COR-L47 (cell line): ENCODE measurements at regions not wholly inside any gene's neighbourhood (a gene's known extent, or its start where the extent isn't known, plus 50 kb on each side); places are given as distances from the start of the nearest gene placed in this dataset.

Experiments used
- DNase-seq: peaks from one replicate; lab custom pipeline; 2025; lab: John Stamatoyannopoulos, UW

DNA sequence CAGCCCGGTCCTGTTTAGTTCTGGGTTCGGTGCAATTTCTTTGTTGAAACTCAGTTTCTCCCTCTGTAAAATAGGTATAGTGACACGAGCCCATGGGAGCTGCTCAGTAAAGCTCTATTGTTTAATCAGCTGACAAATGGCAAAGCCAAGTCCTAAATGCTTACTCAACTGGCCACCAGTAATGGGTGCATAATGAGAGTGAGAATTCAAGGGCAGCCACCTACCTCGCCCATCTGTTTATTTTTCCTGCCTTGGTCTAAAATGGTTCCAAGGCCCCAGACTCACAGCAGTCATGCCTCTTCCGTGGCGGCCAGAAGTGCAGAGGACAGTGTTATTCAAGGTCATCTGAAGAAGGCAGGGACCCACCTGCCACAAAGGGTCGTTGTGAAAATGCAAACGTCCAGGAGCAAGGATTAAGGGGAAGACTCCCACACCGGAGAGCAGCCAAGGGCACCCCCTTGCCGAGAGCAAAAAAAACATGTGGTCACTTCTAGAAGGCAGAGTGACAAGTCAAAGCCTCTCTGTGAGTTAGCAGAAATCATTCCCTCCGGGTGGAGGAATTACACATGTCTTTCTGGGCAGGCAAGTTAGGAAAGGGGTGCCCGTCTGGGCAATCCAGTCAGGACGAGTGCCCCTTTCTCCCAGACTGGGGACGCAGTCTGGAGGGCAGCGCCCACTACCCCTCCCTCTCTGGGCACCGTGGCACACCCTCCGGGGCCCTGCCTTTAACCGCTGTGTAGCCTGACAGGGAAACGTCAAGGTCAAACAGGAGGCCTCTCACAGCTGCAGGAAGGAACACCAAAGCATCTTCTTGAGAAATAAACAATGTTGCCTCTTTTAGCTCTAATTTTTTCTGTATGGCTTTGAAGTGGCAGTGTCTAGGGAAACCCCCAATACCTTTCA is 186.2 kb downstream of the FOXO1 start:
- no peak for DNase-seq

DNA sequence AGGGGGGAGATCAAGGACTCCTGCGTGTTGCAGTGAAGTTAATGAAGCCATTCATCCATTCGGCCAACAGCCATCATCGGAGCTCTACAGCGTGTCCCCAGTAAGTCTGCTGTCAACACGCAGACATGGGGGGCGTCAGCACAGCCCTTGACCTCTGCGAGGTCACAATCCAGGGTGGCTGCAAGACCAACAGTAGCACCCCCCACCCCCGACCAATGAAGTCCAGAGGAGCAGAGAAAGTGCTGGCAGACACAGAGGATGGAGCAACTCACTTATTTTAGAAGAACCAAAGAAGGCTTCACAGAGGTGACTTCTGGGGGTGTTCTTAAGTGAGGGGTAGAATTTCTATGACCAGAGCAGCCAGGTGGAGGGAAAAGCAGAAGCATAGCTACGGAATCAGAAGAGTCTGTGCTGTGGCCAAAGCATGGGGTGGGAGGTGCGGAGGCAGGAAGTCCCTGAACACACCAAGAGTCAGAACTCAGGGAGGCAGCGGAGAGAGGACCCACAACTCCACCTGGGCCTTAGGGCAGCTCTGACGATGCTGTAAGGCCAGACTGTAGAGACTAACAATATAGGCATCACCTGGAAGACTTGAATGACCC is 185.4 kb downstream of the FOXO1 start:
- DNase-seq = no peak

DNA sequence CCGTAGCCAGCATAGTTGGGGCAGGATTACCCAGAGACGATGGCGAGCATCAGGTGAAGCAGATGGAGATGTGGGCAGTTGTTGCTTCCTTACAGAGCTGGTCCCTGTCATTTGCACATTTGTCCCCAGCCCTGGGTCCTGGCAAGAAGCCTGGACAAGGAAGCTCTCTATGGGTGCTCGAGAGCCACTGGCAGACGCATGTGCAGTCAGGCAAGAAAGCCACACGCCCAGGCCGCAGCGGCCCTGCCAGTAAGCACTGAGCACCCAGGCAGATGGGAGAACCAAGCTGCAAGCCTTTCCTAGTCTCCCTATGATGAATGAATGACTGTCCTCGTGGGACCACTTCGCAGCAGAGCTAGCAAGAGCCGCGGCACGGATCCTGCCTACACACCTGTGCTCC is 182.8 kb downstream of the FOXO1 start:
- no peak for DNase-seq

DNA sequence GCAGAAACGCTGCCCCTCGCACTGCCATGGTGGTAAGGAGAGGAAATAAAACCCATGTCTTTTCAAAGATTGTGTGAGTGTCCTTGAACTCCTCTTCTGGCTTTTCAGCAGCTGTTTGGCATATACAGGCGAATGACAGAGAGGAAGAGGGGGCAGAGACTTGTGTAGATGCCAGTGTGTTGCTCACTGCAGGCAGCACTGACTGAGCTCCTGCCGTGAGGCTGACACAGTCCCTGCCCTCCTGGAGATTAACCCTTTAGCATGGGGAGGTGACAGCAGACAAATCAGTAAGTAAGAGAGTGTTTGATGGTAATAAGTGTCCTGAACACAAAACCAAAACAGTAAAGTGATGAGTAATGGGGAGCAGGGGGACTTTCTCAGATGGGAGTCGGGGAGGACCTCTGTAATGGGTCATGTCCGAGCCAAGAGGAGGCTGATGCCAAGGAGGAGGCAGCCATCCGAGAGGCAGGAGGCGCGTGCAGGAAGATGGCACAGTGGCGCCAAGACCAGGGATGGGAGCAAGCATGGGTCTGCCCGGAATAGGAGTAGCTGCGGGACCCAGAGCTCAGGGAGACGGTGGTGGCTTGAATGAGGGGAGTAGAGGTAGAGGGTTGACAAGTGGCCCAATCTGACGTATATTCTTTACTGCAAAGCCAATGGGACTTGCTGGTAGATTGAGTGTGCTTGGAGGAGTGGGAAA is 182.2 kb downstream of the FOXO1 start:
- no peak for DNase-seq

DNA sequence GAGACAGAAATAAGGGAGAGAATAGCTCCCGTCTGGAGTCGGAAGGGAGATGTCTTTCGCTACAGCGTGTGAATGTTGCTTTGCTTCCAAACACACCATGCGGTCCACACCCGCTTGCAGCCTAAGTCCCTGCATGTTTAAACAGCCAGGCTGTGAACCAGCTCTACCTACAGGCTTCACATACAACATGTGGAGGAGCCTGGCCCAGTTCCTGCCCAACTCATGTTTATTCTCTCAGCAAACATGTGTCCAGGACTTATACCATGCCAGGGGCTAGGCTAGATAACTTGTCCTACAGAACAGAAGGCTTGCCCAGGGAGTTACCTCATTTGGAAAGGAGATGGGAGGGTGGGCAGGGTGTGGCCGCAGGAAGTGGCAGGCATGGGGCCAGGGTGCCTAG is 181.5 kb downstream of the FOXO1 start:
- DNase-seq = no peak

DNA sequence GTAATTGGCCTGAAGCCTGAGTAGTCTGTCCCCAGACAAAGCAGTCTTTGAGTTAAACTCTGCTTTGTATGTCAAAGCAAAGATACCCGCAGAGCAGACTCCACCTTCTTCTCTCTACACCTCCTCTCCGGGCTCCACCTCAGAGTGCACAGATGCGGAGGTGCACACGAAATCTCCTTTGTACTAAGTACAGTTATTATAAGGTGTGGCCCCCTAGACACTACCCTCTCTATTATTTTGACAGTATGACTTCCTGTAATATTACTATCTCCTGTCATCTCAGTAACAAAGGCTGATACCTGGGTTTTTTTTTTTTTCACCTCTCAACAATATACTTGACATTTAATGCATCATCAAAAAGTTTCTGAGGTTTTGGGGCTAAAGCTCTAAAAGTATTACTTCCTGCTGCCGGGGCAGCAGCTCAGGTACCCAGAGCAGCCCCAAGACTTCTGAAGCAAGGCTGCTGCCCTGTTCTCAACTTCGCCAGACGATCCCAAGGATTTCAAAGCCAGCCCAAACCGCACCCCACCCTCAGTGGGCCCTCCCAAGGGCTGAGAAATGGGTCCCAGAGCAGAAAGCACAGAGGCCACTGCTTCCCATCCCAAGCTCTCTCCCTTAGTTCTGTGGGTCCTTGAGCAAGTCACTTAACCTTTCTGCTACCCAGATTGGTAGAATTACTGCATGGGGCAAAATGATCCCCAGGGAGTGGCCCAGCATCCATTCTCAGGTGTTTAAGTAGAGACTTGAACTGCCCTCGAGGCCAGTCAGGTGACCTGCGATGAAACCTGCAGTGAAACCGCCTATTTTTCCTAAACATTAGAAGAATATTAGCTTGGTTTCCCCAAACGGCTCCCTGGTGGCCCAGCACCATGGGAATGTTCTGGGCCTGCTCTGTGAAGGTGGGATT is 180.6 kb downstream of the FOXO1 start:
- DNase-seq = no peak

DNA sequence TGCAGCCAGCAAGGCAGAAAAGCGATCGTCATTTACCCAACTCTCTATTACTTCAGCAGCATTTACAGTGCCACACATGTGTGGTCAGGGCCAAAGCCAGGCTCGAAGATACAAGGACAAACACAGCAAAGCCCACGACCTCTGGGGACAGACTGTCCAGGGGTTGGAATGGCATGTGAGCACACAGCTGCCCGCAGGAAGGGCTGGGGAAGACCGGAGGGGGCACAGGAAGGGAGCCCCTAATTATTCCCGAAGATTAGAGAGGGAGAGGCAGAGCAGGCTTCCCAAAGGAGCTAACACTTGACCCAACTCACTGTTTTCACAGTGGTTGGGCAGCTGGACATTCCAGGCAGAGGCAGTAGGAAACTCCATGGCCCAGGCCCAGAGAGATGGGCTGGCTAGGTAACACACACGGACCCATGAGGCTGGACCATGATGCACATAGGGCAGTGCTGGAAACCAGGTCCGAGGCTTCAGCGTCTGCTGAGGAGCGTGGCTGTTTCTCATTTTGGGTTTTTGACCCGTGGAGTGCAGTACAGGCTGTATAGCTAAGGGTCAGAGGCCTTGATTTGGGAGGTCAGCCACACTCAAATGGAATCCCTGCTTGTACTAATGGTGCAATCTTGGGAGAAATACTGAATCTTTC is 179.8 kb downstream of the FOXO1 start:
- no peak for DNase-seq

DNA sequence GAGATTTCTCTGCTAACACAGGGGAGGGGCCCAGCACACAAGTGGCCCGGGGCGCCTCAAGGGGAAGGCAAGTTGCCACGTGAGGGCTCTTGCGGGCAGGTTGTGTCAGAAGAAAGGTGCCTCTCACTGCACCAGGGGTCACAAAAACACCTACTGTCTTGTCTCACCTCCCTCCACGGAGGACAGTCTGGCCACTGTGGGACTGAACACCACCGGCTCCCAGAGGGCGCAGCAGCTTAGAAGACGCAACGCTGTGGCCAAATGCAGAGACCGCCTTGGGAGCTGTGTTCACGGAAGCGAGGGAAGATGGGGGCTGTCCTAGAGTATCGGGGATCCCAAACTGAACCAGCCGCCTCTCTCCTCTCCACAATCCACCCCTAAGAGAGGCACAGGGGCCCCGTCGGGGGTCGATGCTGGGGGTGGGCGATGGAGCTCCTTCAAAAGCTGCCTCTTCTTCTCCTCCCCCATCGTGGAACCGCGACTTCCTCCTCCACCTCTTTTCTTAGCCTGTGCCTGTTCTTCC is 177.5 kb downstream of the FOXO1 start:
- DNase-seq = no peak

DNA sequence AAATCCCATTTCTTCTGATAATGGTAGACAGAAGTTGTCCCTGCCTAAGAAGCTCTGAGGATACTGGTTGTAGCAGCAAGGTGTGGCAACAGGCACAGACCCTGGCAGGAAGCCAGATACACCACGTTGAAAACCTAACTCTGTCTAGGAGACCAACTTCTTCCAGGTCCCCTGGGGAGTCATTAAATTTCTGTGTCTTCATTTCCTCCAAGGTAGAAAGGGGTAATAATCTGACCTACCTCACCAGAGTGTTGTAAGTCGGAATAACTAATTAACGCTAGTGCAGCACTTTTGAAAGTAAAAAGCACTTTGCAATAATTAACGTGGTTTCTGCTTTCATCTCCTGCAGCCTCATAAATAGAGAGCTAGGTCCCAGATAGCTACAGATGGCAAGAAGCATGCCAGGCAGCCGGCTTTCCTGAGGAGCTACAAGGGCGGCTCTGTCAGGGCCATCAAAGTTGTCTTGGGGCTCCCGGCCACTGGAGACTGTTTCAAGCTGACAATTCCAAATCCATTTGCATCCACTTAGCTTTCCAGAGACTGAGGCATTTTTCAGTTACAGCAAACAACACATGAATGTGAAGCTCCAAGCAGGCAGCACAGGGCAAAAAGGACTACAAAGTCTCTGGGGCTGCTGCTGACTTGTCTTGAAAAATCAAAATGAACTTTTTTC is 176.2 kb downstream of the FOXO1 start:
- DNase-seq = no peak

DNA sequence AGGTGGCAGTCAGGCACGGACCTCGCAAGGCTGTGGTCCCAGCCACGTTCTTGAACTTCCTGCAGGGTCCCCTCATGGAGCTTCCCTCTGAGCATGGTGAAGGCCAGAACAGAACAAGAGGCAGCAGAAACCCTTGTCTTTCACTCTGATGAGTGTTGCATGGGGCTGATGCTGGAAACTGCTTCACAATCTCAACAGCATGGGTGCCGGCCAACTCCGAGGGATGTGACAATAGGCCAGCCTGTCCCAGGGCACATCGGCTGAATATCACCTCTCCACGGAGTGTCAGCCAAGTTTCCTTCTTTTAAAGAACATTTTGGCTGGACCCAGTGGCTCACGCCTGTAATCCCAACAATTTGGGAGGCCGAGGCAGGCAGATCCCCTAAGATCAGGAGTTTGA is 173.9 kb downstream of the FOXO1 start:
- no peak for DNase-seq

DNA sequence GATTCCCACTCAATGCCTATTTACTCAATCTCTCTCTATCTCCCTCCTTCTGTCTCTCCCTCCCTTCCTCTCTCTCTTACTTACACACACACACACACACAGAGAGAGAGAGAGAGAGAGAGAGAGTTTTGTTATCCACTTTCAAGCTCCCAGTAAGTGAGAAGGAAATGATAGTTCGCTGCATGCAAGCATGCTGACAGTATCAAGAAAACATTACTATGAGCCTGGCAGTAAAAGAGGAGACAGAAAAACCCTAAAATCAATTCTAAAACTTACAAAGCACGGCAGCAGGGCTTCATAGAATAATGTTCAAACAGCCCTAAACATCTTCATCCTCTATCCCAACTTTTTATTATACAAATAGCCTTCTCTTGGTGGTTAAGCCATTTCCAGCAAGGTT is 171.9 kb downstream of the FOXO1 start:
- no peak for DNase-seq

DNA sequence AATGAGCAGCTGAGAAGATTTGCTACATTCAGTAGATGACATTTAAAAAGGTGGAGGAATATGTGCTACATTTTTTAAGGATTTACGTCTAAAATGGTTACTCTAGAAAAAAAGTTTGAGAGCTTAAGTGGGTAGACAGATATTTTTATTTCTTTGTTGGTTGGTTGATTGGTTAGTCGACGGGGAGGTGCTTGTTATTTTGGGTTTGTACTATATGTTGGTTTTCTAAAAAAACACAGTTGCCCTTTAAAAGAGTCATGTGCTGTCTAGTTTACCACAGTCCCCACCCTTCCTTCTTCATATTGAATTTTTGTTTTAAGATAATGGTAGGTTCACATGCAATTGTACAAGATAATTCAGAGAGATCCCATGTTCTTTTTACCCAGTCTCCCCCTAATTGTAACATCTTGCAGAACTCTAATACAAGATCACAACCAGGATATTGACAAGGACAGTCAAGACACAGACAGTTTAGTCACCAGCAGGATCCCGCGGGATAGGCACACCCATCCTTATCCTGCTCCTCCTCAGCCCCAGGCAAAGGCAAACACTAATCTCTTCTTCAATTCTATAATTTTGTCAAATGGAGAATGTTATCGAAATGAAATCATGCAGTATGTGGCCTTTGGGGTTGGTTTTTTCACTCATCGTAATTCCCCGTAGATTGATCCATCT is 171.4 kb downstream of the FOXO1 start:
- DNase-seq = no peak

DNA sequence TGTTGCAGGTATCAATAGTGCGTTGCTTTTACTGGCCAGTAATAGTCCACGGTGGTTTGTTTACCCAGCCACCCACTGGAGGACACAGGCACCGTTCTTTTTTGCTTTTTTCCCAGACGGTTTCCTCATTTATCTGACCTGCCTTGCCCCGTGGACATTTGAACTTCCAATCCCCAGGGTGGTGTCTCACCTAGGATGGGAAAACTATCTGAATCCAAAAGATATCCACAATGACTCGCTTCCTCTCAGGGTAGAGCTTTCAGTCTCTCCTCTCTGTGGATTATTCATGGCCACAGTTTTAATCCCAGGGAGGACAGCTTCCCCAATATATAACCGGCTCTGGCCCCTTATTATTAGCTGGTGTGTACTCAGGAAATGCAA is 170.8 kb downstream of the FOXO1 start:
- DNase-seq = no peak

DNA sequence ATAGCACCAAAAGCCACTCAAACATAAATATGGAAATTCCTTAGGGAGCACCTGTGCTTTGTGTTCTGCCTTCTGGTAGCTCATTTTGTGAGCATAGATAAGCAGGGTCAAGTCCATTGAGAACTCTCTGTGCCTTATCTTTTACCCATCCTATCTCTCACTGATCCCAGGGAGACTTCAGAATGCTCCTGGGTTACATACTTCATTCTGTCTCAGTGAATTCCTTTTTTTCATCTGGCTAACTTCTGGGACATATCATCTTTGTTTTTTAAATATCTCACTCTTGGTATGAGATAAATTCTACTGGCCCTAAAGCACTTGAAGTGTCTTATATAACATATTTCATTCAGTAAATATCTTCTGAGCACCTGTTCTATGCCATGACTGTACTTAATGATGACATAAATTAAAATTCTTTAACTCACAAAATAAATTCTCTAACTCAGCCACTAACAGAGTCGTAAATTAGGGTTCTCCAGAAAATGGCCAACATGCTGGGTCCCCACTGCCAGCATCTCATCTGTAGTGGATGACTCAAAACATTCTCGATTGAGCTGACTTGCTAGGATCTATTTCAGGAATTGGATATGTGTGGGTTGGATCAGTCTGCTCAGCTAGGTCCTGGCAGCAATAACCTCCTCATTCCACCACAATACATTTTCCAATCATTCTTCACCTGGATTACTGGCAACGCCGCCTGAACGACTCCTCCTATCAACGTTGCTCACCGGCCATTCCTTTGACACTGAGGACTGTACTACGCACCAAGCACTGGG is 170.2 kb downstream of the FOXO1 start:
- DNase-seq = no peak

DNA sequence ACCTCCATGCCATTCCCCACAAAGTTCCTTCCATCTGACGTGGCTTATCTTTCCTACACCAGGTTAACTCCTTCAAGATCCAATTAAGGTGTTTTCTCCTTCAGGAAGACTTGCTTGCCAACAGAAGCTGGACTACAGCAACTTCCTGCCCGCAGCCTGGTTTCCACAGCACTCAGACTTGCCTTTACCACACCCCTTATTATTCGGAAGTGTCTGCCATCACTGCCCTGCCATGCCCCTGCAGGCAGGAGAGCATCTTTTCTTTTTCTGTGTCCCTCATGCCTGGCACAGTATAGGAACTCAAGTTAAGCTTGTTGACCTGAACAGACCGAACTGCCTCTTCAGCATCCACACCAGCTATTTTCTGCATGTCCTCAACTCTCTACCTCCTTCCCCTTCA is 168.0 kb downstream of the FOXO1 start:
- DNase-seq = no peak

DNA sequence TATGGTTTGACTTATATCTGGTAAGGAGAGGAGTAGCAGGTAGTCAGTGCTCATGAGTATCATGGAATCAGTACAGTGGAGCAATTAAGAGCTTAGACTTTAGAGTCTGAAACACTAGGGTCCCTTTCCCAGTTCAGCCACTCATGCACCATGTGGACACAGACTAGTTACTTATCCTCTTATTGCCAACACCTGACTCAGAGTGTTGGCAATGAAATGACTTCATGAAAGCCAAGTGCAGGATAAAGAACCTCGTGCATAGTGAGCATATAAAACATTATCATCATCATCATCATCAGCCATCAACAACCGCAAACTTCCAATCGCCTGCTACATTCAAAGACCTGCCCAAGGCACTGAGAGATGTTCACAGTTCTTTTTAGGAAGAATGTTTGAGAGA is 164.2 kb downstream of the FOXO1 start:
- no peak for DNase-seq

DNA sequence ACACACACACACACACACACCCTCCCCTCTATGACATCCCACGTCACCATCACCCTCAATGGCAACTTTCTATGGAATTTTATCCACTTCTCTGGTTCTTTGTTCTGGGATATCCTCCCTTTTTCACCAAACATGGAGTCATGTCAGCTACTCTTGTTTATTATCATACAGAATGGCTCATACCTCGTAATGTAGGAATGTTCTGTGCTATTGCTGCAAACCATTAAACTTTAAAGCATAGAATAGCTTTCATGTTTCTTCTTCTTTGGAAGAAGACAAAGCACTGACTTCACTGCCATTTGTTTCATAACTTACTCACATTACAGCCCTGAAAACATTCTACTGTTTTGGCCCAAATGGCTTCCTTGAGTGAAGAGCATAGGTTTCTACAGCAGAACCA is 163.4 kb downstream of the FOXO1 start:
- DNase-seq = no peak

DNA sequence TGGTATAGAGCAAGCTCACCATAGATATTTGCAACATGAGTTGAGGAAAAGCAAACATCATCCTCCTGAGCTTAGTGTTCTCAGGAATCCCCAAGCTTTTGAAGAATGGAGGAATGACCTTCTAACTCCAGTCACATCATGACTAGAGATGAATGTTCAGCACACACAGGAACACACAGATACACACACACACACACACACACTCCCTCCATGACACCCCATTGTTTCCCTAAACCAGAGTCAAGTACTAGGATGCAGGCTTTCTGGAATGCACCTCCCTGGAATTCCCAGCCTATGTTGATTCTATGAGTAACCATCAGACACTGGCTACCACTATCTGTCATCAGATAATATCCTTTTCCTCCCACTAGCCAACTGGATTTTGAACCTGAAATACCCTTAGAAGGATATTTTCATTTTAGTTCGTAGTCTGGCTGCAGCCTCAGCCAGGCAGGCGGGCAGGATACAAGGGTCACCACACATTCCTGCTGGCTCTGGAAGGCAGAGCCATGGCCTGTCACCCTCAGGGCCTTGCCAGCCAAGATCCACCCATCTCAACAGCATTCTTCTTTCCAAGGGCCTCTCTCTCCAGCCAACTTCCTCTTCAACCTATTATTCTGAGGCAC is 162.4 kb downstream of the FOXO1 start:
- DNase-seq = no peak

DNA sequence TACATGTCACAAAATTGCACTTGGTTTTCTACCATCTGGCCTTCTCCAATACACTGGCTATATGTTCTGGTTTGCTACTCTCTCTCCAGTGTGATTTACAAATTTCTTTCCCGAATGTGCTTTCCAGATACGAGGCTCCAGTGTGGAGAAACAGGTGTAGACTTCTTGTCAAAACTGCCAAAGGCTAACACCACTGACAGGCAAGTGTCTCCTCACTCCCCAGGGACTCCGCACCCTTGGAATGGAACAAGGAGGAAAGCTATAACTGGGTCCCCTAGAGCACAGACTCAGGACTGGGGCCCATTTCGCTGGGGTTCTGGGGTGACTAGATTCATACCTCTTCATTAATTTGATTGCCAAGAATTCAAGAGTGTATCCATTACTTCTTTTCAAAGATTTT is 161.8 kb downstream of the FOXO1 start:
- no peak for DNase-seq
